IMR-90 (cell line): ENCODE measurements at regions not wholly inside any gene's neighbourhood (a gene's known extent, or its start where the extent isn't known, plus 50 kb on each side); places are given as distances from the start of the nearest gene placed in this dataset.

Experiments used
- ATAC-seq: fragments of 200-7000 bp; cut with Tn5 transposase; 2 replicates; pipeline ENCODE4 v1.9.1; 2020; ENCODE audit warnings: low read depth, mild to moderate bottlenecking, moderate library complexity
- BruUV-seq: library from RNA; stranded (reverse); fragments of 400-500 nt; replicated peaks from 2 replicates; lab custom pipeline; 2021; lab: Mats Ljungman, UMichigan
- CTCF ChIA-PET: fragments of 300-600 bp; formaldehyde crosslinking; extraction: SDS; loops from one replicate; lab custom pipeline; 2021; ENCODE audit warnings: antibody characterized with exemption; lab: Yijun Ruan, JAX
- POLR2A ChIA-PET: fragments of 300-600 bp; sonication (Branson Sonifier 250); formaldehyde crosslinking; loops from one replicate; lab custom pipeline; 2022; ENCODE audit warnings: antibody characterized with exemption; ENCODE audit not compliant: unreplicated experiment; lab: Charles Lee
- DNase-seq: peaks from one replicate; pipeline ENCODE4 v3.0.0; 2013
- H2AFZ ChIP-seq: replicated peaks from 2 replicates; pipeline ENCODE3; 2013; ENCODE audit warnings: low read length, mild to moderate bottlenecking; ENCODE audit not compliant: poor library complexity
- H2AK5ac ChIP-seq: 2 replicates; pipeline ENCODE4 v1.6.1; 2013; ENCODE audit warnings: low read depth, low read length, inconsistent platforms
- H2AK9ac ChIP-seq: replicated peaks from 2 replicates; pipeline ENCODE3; 2013; ENCODE audit warnings: mild to moderate bottlenecking, low read depth, low read length, moderate library complexity; ENCODE audit not compliant: poor library complexity
- H2BK120ac ChIP-seq: 2 replicates; pipeline ENCODE4 v1.6.1; 2013; ENCODE audit warnings: low read depth, low read length, inconsistent platforms
- H2BK15ac ChIP-seq: 3 replicates; pipeline ENCODE4 v1.6.1; 2013; ENCODE audit warnings: low read depth, low read length, inconsistent platforms
- H2BK20ac ChIP-seq: 2 replicates; pipeline ENCODE4 v1.6.1; 2013; ENCODE audit warnings: low read depth, mild to moderate bottlenecking, inconsistent platforms, low read length, moderate library complexity
- H2BK5ac ChIP-seq: 2 replicates; pipeline ENCODE4 v1.6.1; 2013; ENCODE audit warnings: mild to moderate bottlenecking, low read depth, low read length, inconsistent platforms; ENCODE audit not compliant: poor library complexity, severe bottlenecking
- H3K14ac ChIP-seq: replicated peaks from 2 replicates; pipeline ENCODE4 v1.6.1; 2013; ENCODE audit warnings: low read depth, low read length, inconsistent platforms
- H3K18ac ChIP-seq: 2 replicates; pipeline ENCODE4 v1.6.1; 2013; ENCODE audit warnings: low read depth, low read length, control low read depth
- H3K23ac ChIP-seq: 2 replicates; pipeline ENCODE4 v1.6.1; 2013; ENCODE audit warnings: low read depth, low read length, inconsistent platforms
- H3K27ac ChIP-seq: 2 replicates; pipeline ENCODE4 v1.5.1; 2013; ENCODE audit warnings: mild to moderate bottlenecking, control low read depth, low read length; ENCODE audit not compliant: insufficient read depth
- H3K27me3 ChIP-seq: 2 replicates; pipeline ENCODE4 v1.6.1; 2013; ENCODE audit warnings: low read length; ENCODE audit not compliant: control insufficient read depth, insufficient read depth
- H3K36me3 ChIP-seq: 2 replicates; pipeline ENCODE4 v1.6.1; 2013; ENCODE audit warnings: low read length, mixed read lengths; ENCODE audit not compliant: control insufficient read depth, insufficient read depth
- H3K4ac ChIP-seq: 2 replicates; pipeline ENCODE4 v1.6.1; 2013; ENCODE audit warnings: low read depth, low read length, inconsistent platforms
- H3K4me1 ChIP-seq: 2 replicates; pipeline ENCODE4 v1.6.1; 2013; ENCODE audit warnings: low read length, mixed read lengths; ENCODE audit not compliant: control insufficient read depth, insufficient read depth
- H3K4me2 ChIP-seq: 2 replicates; pipeline ENCODE4 v1.6.1; 2013; ENCODE audit warnings: low read depth, mild to moderate bottlenecking, control low read depth, low read length, moderate library complexity
- H3K4me3 ChIP-seq: 2 replicates; pipeline ENCODE4 v1.5.1; 2013; ENCODE audit warnings: low read depth, mild to moderate bottlenecking, control low read depth, low read length, moderate library complexity; ENCODE audit not compliant: insufficient read depth
- H3K56ac ChIP-seq: 2 replicates; pipeline ENCODE4 v1.6.1; 2013; ENCODE audit warnings: low read length, inconsistent platforms; ENCODE audit not compliant: insufficient read depth; ENCODE audit errors: extremely low read depth
- H3K79me1 ChIP-seq, 2 experiments: 2 replicates each; pipeline ENCODE4 v1.6.1; 2013; ENCODE audit warnings: low read length in 2 of 2, inconsistent platforms in 1 of 2, low read depth in 1 of 2
- H3K9ac ChIP-seq: 2 replicates; pipeline ENCODE4 v1.6.1; 2013; ENCODE audit warnings: low read depth, low read length, control low read depth
- H3K9me1 ChIP-seq: 2 replicates; pipeline ENCODE4 v1.6.1; 2013; ENCODE audit warnings: low read length, inconsistent platforms; ENCODE audit not compliant: insufficient read depth
- H3K9me3 ChIP-seq: 2 replicates; pipeline ENCODE4 v1.6.1; 2013; ENCODE audit warnings: low read length; ENCODE audit not compliant: control insufficient read depth, insufficient read depth
- H4K20me1 ChIP-seq: 2 replicates; pipeline ENCODE4 v1.6.1; 2013; ENCODE audit warnings: low read length, inconsistent platforms; ENCODE audit not compliant: insufficient read depth
- H4K5ac ChIP-seq: 2 replicates; pipeline ENCODE4 v1.6.1; 2013; ENCODE audit warnings: mild to moderate bottlenecking, low read depth, low read length, control low read depth
- H4K8ac ChIP-seq, 2 experiments: 2 replicates each; pipeline ENCODE4 v1.6.1; 2013; ENCODE audit warnings: low read depth in 2 of 2, low read length in 2 of 2, control low read depth in 1 of 2, inconsistent platforms in 1 of 2
- H4K91ac ChIP-seq: 2 replicates; pipeline ENCODE4 v1.6.1; 2013; ENCODE audit warnings: low read depth, low read length, inconsistent platforms; ENCODE audit not compliant: insufficient read depth
- BHLHE40 ChIP-seq: fragments of 150-350 bp; IDR thresholded peaks from 2 replicates; pipeline ENCODE4 v1.6.1; 2016; ENCODE audit warnings: mild to moderate bottlenecking, low read depth, low read length
- CEBPB ChIP-seq: IDR thresholded peaks from 2 replicates; pipeline ENCODE4 v1.6.1; 2012; ENCODE audit warnings: low read depth, low read length, improper control_type of control experiment
- CHD1 ChIP-seq: IDR thresholded peaks from 2 replicates; pipeline ENCODE4 v1.6.1; 2012; ENCODE audit warnings: low read depth, low read length, improper control_type of control experiment
- FOS ChIP-seq: fragments of 150-350 bp; IDR thresholded peaks from 2 replicates; pipeline ENCODE4 v1.6.1; 2016; ENCODE audit warnings: low read depth, low read length
- MAZ ChIP-seq: IDR thresholded peaks from 2 replicates; pipeline ENCODE4 v1.6.1; 2012; ENCODE audit warnings: low read depth, mild to moderate bottlenecking, low read length, improper control_type of control experiment, moderate library complexity, borderline replicate concordance
- MXI1 ChIP-seq: IDR thresholded peaks from 2 replicates; pipeline ENCODE4 v1.6.1; 2012; ENCODE audit warnings: low read depth, mild to moderate bottlenecking, low read length, moderate library complexity, borderline replicate concordance
- NFE2L2 ChIP-seq: fragments of 150-350 bp; IDR thresholded peaks from 2 replicates; pipeline ENCODE4 v1.6.1; 2016; ENCODE audit warnings: low read depth, mild to moderate bottlenecking, low read length
- POLR2A ChIP-seq: IDR thresholded peaks from 2 replicates; pipeline ENCODE4 v1.6.1; 2012; ENCODE audit warnings: mild to moderate bottlenecking, low read depth, low read length
- RCOR1 ChIP-seq: IDR thresholded peaks from 2 replicates; pipeline ENCODE4 v1.6.1; 2012; ENCODE audit warnings: mild to moderate bottlenecking, low read length, improper control_type of control experiment; ENCODE audit not compliant: insufficient replicate concordance
- RFX5 ChIP-seq: IDR thresholded peaks from 2 replicates; pipeline ENCODE4 v1.8.0; 2012; ENCODE audit warnings: low read depth, mild to moderate bottlenecking, low read length, moderate library complexity
- SMC3 ChIP-seq: fragments of 150-350 bp; IDR thresholded peaks from 2 replicates; pipeline ENCODE4 v1.6.1; 2016; ENCODE audit warnings: low read depth, mild to moderate bottlenecking, antibody characterized with exemption, low read length, moderate library complexity
- WGBS, 2 experiments: methylation state at CpG; one replicate each; pipeline versions ENCODE4 v1.1.5 to v1.1.7; 2013; ENCODE audit warnings: missing lambda C conversion rate in 2 of 2; ENCODE audit not compliant: insufficient read length in 1 of 2; ENCODE audit errors: extremely low coverage in 2 of 2; 5-methylcytosine and 5-hydroxymethylcytosine counted together
- dilution Hi-C: fragments of 300-500 bp; cut with HindIII; formaldehyde crosslinking; loops from one replicate; pipeline ENCODE4 v1.14.3; 2018; ENCODE audit warnings: low sequenced_read_pairs; ENCODE audit not compliant: unreplicated experiment
- in situ Hi-C: fragments of 300-500 bp; cut with MboI; formaldehyde crosslinking; loops from 3 replicates; pipeline ENCODE4 v1.14.3; 2019; ENCODE audit warnings: low sequenced_read_pairs, inconsistent platforms, mixed read lengths
- intact Hi-C: fragments of 100-400 bp; cut with micrococcal nuclease; formaldehyde crosslinking; loops from 2 replicates; pipeline ENCODE4 v1.10.0; 2022
- TF ChIP-seq, protein P1 (sequence below): fragments of 150-350 bp; IDR thresholded peaks from 2 replicates; pipeline ENCODE4 v1.6.1; 2016; ENCODE audit warnings: low read depth, mild to moderate bottlenecking, low read length, moderate library complexity, borderline replicate concordance
- TF ChIP-seq, protein P2 (sequence below): fragments of 150-350 bp; IDR thresholded peaks from 2 replicates; pipeline ENCODE4 v1.6.1; 2017; ENCODE audit warnings: mild to moderate bottlenecking, antibody characterized with exemption, low read length, low read depth

DNA sequence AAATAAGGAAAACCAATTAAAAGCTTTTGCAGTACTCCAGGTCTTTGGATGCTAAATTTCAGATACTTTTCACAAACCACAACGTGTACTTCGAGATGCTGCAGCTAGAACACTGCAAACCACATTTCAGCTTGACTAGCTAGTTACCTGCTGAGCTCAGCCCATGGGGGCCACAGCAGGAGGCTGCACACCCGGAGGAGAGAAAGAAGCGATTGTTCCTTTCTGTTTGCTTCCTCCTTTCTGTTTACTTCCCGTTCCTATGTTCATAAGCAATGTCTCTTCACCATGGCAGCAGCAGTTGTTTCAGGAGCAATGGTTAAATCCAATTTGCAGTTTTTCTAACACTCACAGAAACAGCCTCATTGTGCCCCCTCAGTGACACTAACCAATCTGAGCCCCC is 225.6 kb upstream of the FGGY start:
- Histone ChIP-seq H2BK120ac (no peak overlapping the region), H3K4me1 (no peaks in the 10 kb centered on the region), H2AFZ (no peak overlapping the region), H4K91ac (no peak overlapping the region), H4K8ac (no peak overlapping the region), H3K23ac (no peak overlapping the region), H3K4me2 (no peak overlapping the region), H4K5ac (no peak overlapping the region), H3K27ac (no peak overlapping the region), H3K27me3 (no peaks in the 10 kb centered on the region), H2AK5ac (no peak overlapping the region), H3K56ac (no peak overlapping the region), H3K79me1 (no peaks in the 10 kb centered on the region), H4K20me1 (no peaks in the 10 kb centered on the region), H3K9me1 (no peaks in the 10 kb centered on the region), H3K9ac (no peak overlapping the region), H3K36me3 (no peaks in the 10 kb centered on the region), H3K4me3 (no peak overlapping the region), H2AK9ac (no peak overlapping the region), H2BK5ac (no peak overlapping the region), H3K14ac (no peak overlapping the region), H2BK20ac (no peak overlapping the region), H3K4ac (no peak overlapping the region), H2BK15ac (no peak overlapping the region), H3K18ac (no peak overlapping the region), H3K9me3 (no peaks in the 10 kb centered on the region)
- POLR2A ChIA-PET: no interaction called here
- CTCF ChIA-PET: no interaction called here
- TF ChIP-seq CHD1: no peak
- TF ChIP-seq BHLHE40: no peak
- TF ChIP-seq SMC3: no peak
- TF ChIP-seq NFE2L2: no peak
- TF ChIP-seq POLR2A: no peak
- TF ChIP-seq, protein P1, sequence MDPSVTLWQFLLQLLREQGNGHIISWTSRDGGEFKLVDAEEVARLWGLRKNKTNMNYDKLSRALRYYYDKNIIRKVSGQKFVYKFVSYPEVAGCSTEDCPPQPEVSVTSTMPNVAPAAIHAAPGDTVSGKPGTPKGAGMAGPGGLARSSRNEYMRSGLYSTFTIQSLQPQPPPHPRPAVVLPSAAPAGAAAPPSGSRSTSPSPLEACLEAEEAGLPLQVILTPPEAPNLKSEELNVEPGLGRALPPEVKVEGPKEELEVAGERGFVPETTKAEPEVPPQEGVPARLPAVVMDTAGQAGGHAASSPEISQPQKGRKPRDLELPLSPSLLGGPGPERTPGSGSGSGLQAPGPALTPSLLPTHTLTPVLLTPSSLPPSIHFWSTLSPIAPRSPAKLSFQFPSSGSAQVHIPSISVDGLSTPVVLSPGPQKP: no peak
- no peak for TF ChIP-seq MXI1
- no peak for TF ChIP-seq MAZ
- no peak for TF ChIP-seq CEBPB
- TF ChIP-seq, protein P2, sequence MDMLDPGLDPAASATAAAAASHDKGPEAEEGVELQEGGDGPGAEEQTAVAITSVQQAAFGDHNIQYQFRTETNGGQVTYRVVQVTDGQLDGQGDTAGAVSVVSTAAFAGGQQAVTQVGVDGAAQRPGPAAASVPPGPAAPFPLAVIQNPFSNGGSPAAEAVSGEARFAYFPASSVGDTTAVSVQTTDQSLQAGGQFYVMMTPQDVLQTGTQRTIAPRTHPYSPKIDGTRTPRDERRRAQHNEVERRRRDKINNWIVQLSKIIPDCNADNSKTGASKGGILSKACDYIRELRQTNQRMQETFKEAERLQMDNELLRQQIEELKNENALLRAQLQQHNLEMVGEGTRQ: no peak
- no peak for TF ChIP-seq RCOR1
- TF ChIP-seq FOS: no peak
- TF ChIP-seq RFX5: no peak
- in situ Hi-C loops: no loop called here
- no CpG with 5 or more reads among the region's 5 CpGs for whole genome bisulfite sequencing, 2 experiments
- no TSS peak for BruUV-seq
- dilution Hi-C loops: no loop called here
- ATAC-seq (no peak), DNase-seq (no peak)
- intact Hi-C loops: loop anchor here (10.0 kb wide), 2 partner anchors 224 to 684 kb away; partner anchors contain the start of gene FGGY
